AG08395 (cell line): ENCODE measurements at regions not wholly inside any gene's neighbourhood (a gene's known extent, or its start where the extent isn't known, plus 50 kb on each side); places are given as distances from the start of the nearest gene placed in this dataset.
"Not testable (repeated sequence)": the region's sequence is repeated elsewhere in the genome, so short reads cannot be mapped to it uniquely, and the experiment has no call there.

Experiments
- DNase-seq: peaks from one replicate; pipeline ENCODE4 v3.0.0; 2012; ENCODE audit warnings: mixed read lengths, low spot score

GRCh38 chr5:36529142-36529541 lies 77.3 kb upstream of the SLC1A3 start:
- no peak for DNase-seq

- no peak for DNase-seq
Measured at GRCh38 chr5:36530215-36530614, 76.2 kb upstream of the SLC1A3 start.

GRCh38 chr5:36531401-36531800 lies 75.0 kb upstream of the SLC1A3 start:
- DNase-seq: no peak

- DNase-seq: no peak
Measured at GRCh38 chr5:36535378-36535777, 71.0 kb upstream of the SLC1A3 start.

GRCh38 chr5:36535859-36536615 lies 70.4 kb upstream of the SLC1A3 start:
- DNase-seq: no peak

GRCh38 chr5:36536616-36537005 lies 69.8 kb upstream of the SLC1A3 start:
- no peak for DNase-seq

GRCh38 chr5:36537724-36538123 lies 68.7 kb upstream of the SLC1A3 start:
- DNase-seq: no peak

- no peak for DNase-seq
Measured at GRCh38 chr5:36552651-36553393, 53.6 kb upstream of the SLC1A3 start.

GRCh38 chr5:36555035-36555434 lies 51.4 kb upstream of the SLC1A3 start:
- not testable (repeated sequence) for DNase-seq
